Smooth muscle cell (in vitro differentiated cells): ENCODE measurements at regions not wholly inside any gene's neighbourhood (a gene's known extent, or its start where the extent isn't known, plus 50 kb on each side); places are given as distances from the start of the nearest gene placed in this dataset.

ENCODE experiments used
- DNase-seq: peaks from one replicate; lab custom pipeline; 2025; ENCODE audit not compliant: unreplicated experiment; lab: John Stamatoyannopoulos, UW
- H2AFZ ChIP-seq: fragments of 200-600 bp; sonication (generic); 2 replicates; pipeline ENCODE4 v1.6.0; 2016; ENCODE audit warnings: antibody characterized with exemption, low read depth, mild to moderate bottlenecking
- H3F3A ChIP-seq: fragments of 200-600 bp; sonication (generic); 2 replicates; pipeline ENCODE4 v1.6.0; 2017; ENCODE audit warnings: antibody characterized with exemption, low read depth
- H3K27ac ChIP-seq: fragments of 200-600 bp; sonication (generic); 2 replicates; pipeline ENCODE4 v1.5.1; 2016; ENCODE audit warnings: low read depth, mild to moderate bottlenecking
- H3K27me3 ChIP-seq: fragments of 200-600 bp; sonication (generic); 2 replicates; pipeline ENCODE4 v1.6.1; 2016; ENCODE audit warnings: low read depth, mild to moderate bottlenecking
- H3K36me3 ChIP-seq: fragments of 200-600 bp; sonication (generic); 2 replicates; pipeline ENCODE4 v1.5.1; 2016; ENCODE audit warnings: low read depth
- H3K4me1 ChIP-seq: fragments of 200-600 bp; sonication (generic); 2 replicates; pipeline ENCODE4 v1.5.1; 2016; ENCODE audit warnings: low read depth
- H3K4me2 ChIP-seq: fragments of 200-600 bp; sonication (generic); 2 replicates; pipeline ENCODE4 v1.6.0; 2016; ENCODE audit warnings: mild to moderate bottlenecking
- H3K4me3 ChIP-seq: fragments of 200-600 bp; sonication (generic); 2 replicates; pipeline ENCODE4 v1.5.1; 2016; ENCODE audit warnings: mild to moderate bottlenecking
- H3K79me2 ChIP-seq: fragments of 200-600 bp; sonication (generic); 2 replicates; pipeline ENCODE4 v1.6.0; 2016; ENCODE audit warnings: low read depth, mild to moderate bottlenecking
- H3K9ac ChIP-seq: fragments of 200-600 bp; sonication (generic); 2 replicates; pipeline ENCODE4 v1.6.0; 2016; ENCODE audit warnings: low read depth
- H3K9me3 ChIP-seq: fragments of 200-600 bp; sonication (generic); replicated peaks from 2 replicates; pipeline ENCODE4 v1.5.1; 2016; ENCODE audit warnings: low read depth
- H4K20me1 ChIP-seq: fragments of 200-600 bp; sonication (generic); 2 replicates; pipeline ENCODE4 v1.6.0; 2016; ENCODE audit warnings: low read depth
- CTCF ChIP-seq: fragments of 200-600 bp; sonication (generic); IDR thresholded peaks from 2 replicates; pipeline ENCODE4 v1.5.1; 2017; ENCODE audit warnings: borderline replicate concordance, mild to moderate bottlenecking, antibody characterized with exemption; ENCODE audit not compliant: insufficient read depth, poor library complexity, severe bottlenecking
- WGBS: methylation state at CpG from one replicate; pipeline ENCODE4 v1.1.7; 2016; ENCODE audit warnings: low lambda C conversion rate; 5-methylcytosine and 5-hydroxymethylcytosine counted together

GRCh38 chr12:123095078-123095881 lies 55.6 kb downstream of the PITPNM2 start:
- Histone ChIP-seq H3K4me1 (no peaks in the 10 kb centered on the region), H3K4me2 (peak overlapping the region; percentile 33), H3K4me3 (no peak overlapping the region), H3K27ac (no peak overlapping the region), H2AFZ (no peak overlapping the region), H3K9ac (no peak overlapping the region), H3K9me3 (no peaks in the 10 kb centered on the region), H4K20me1 (peaks cover 28% of the 10 kb centered on the region), H3K36me3 (no peaks in the 10 kb centered on the region), H3K27me3 (no peaks in the 10 kb centered on the region), H3F3A (no peaks in the 10 kb centered on the region), H3K79me2 (no peaks in the 10 kb centered on the region)
- TF ChIP-seq CTCF: no peak
- no peak for DNase-seq
- WGBS: 88% methylated on average over 25 of the region's 25 CpGs

GRCh38 chr12:123094349-123095077 lies 56.4 kb downstream of the PITPNM2 start:
- DNase-seq: no peak
- Histone ChIP-seq H3K27ac (no peak overlapping the region), H3K36me3 (no peaks in the 10 kb centered on the region), H3K4me3 (no peak overlapping the region), H3K4me2 (peak overlapping the region; percentile 33), H4K20me1 (peaks cover 28% of the 10 kb centered on the region), H3F3A (no peaks in the 10 kb centered on the region), H3K27me3 (no peaks in the 10 kb centered on the region), H3K9ac (no peak overlapping the region), H2AFZ (no peak overlapping the region), H3K79me2 (no peaks in the 10 kb centered on the region), H3K9me3 (no peaks in the 10 kb centered on the region), H3K4me1 (no peaks in the 10 kb centered on the region)
- 49% methylated on average over 18 of the region's 18 CpGs for WGBS
- TF ChIP-seq CTCF: no peak

DNA sequence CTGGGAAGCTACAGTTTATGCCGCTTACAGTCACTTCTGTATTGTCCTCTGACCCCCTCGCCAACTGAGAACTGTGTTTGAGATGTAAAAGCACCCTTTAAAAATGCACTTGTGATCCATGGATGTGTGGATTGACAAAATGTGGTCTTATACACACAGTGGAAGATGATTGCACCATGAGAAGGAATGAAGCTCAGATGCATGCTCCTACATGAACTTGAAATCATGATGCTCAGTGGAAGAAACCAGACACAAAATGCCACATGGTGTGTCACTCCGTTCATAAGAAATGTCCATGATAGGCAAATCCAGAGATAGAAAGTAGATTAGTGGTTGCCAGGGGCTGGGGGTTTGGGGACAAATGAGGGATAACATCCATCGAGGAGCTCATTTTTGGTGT lies 58.0 kb downstream of the PITPNM2 start:
- H3K4me3 ChIP-seq: no peak overlapping the region
- no peaks in the 10 kb centered on the region for H3K36me3 ChIP-seq
- H4K20me1 ChIP-seq: peaks cover 23% of the 10 kb centered on the region
- no peak overlapping the region for H3K27ac ChIP-seq
- H3K79me2 ChIP-seq: no peaks in the 10 kb centered on the region
- H3K27me3 ChIP-seq: no peaks in the 10 kb centered on the region
- no peak overlapping the region for H3K4me2 ChIP-seq
- H2AFZ ChIP-seq: no peak overlapping the region
- no peak for TF ChIP-seq CTCF
- no peaks in the 10 kb centered on the region for H3F3A ChIP-seq
- no peak overlapping the region for H3K9ac ChIP-seq
- H3K4me1 ChIP-seq: no peaks in the 10 kb centered on the region
- no peak for DNase-seq
- 74% methylated on average over 4 of the region's 4 CpGs for WGBS
- H3K9me3 ChIP-seq: no peaks in the 10 kb centered on the region
